Activated T-cell treated with anti-CD3 and anti-CD28 coated beads, Interleukin-2, amount 50 U/mL, for 72 hours (primary cell): ENCODE measurements at regions not wholly inside any gene's neighbourhood (a gene's known extent, or its start where the extent isn't known, plus 50 kb on each side); places are given as distances from the start of the nearest gene placed in this dataset.

ENCODE experiments used
- ATAC-seq, 2 donors: fragments of 150-1000 bp; cut with Tn5 transposase; replicated peaks in 1 of 2; 2 replicates each; pipeline ENCODE4 v1.10.0; 2021; ENCODE audit warnings: moderate library complexity in 2 of 2, mild to moderate bottlenecking in 1 of 2
- DNase-seq, 2 donors: peaks; one replicate each; pipeline ENCODE4 v3.0.0; 2021 to 2022; ENCODE audit warnings: mixed read lengths in 1 of 2
- H3K27ac Mint-ChIP-seq: one replicate; pipeline ENCODE4 v1.8.0; 2022; ENCODE audit warnings: mild to moderate bottlenecking, moderate library complexity, mixed read lengths
- H3K27me3 Mint-ChIP-seq: one replicate; pipeline ENCODE4 v1.8.0; 2022; ENCODE audit warnings: low read depth, mixed read lengths
- H3K36me3 Mint-ChIP-seq, 2 donors: one replicate each; pipeline ENCODE4 v1.8.0; 2022; ENCODE audit warnings: mixed read lengths in 2 of 2, mild to moderate bottlenecking in 1 of 2; ENCODE audit not compliant: insufficient read depth in 2 of 2
- H3K4me1 Mint-ChIP-seq: one replicate; pipeline ENCODE4 v1.8.0; 2022; ENCODE audit warnings: low read depth, mixed read lengths
- H3K4me3 Mint-ChIP-seq, 2 donors: one replicate each; pipeline ENCODE4 v1.8.0; 2022; ENCODE audit warnings: mild to moderate bottlenecking in 2 of 2, mixed read lengths in 2 of 2, moderate library complexity in 2 of 2
- H3K9me3 Mint-ChIP-seq, 2 donors: one replicate each; pipeline ENCODE4 v1.8.0; 2022; ENCODE audit warnings: mixed read lengths in 2 of 2

- Mint-ChIP-seq H3K27ac (no peak overlapping the region), H3K9me3 (peaks cover 0 to 3% of the 10 kb centered on the region in 2 donors), H3K36me3 (no peaks in the 10 kb centered on the region), H3K4me1 (no peaks in the 10 kb centered on the region), H3K4me3 (no peak overlapping the region), H3K27me3 (no peaks in the 10 kb centered on the region)
- ATAC-seq = no peak
- no peak for DNase-seq
Observed at GRCh38 chr3:34837848-34838741, 801.2 kb upstream of the ARPP21 start.

- no peak for ATAC-seq
- H3K9me3 Mint-ChIP-seq = peaks cover 2 to 3% of the 10 kb centered on the region in 2 donors
Observed at GRCh38 chr3:34842706-34843480, 796.4 kb upstream of the ARPP21 start.

GRCh38 chr3:34844323-34844620 is 795.1 kb upstream of the ARPP21 start:
- no peaks in the 10 kb centered on the region for H3K36me3 Mint-ChIP-seq

More at GRCh38 chr3:34842706-34843480, 796.4 kb upstream of the ARPP21 start:
- no peak overlapping the region for H3K27ac Mint-ChIP-seq
- no peaks in the 10 kb centered on the region for H3K36me3 Mint-ChIP-seq
- no peaks in the 10 kb centered on the region for H3K27me3 Mint-ChIP-seq
- H3K4me1 Mint-ChIP-seq = no peaks in the 10 kb centered on the region
- no peak overlapping the region for H3K4me3 Mint-ChIP-seq
- no peak for DNase-seq

GRCh38 chr3:34851137-34851536 is 788.2 kb upstream of the ARPP21 start:
- no peaks in the 10 kb centered on the region for H3K36me3 Mint-ChIP-seq
- no peaks in the 10 kb centered on the region for H3K4me1 Mint-ChIP-seq
- H3K27me3 Mint-ChIP-seq = no peaks in the 10 kb centered on the region
- no peak for ATAC-seq
- H3K4me3 Mint-ChIP-seq = no peak overlapping the region
- peaks cover 2 to 4% of the 10 kb centered on the region in 2 donors for H3K9me3 Mint-ChIP-seq
- DNase-seq = no peak
- no peak overlapping the region for H3K27ac Mint-ChIP-seq

More at GRCh38 chr3:34844323-34844620, 795.1 kb upstream of the ARPP21 start:
- Mint-ChIP-seq H3K9me3 (peaks cover 0 to 3% of the 10 kb centered on the region in 2 donors), H3K4me3 (no peak overlapping the region), H3K4me1 (no peaks in the 10 kb centered on the region), H3K27me3 (no peaks in the 10 kb centered on the region), H3K27ac (no peak overlapping the region)
- ATAC-seq = no peak
- DNase-seq = no peak

GRCh38 chr3:34852844-34853439 is 786.4 kb upstream of the ARPP21 start:
- H3K27ac Mint-ChIP-seq = no peak overlapping the region
- DNase-seq (no peak), ATAC-seq (no peak)
- peaks cover 2% of the 10 kb centered on the region in 2 donors for H3K9me3 Mint-ChIP-seq
- H3K27me3 Mint-ChIP-seq = no peaks in the 10 kb centered on the region
- no peaks in the 10 kb centered on the region for H3K4me1 Mint-ChIP-seq
- H3K36me3 Mint-ChIP-seq = no peaks in the 10 kb centered on the region
- H3K4me3 Mint-ChIP-seq = no peak overlapping the region

GRCh38 chr3:34856081-34856947 is 783.0 kb upstream of the ARPP21 start:
- Mint-ChIP-seq H3K27me3 (peaks cover 5% of the 10 kb centered on the region), H3K9me3 (peaks cover 0 to 2% of the 10 kb centered on the region in 2 donors), H3K4me3 (no peak overlapping the region), H3K27ac (no peak overlapping the region), H3K36me3 (no peaks in the 10 kb centered on the region), H3K4me1 (no peaks in the 10 kb centered on the region)
- no peak for ATAC-seq
- no peak for DNase-seq

GRCh38 chr3:34858067-34858660 is 781.2 kb upstream of the ARPP21 start:
- DNase-seq = no peak
- Mint-ChIP-seq H3K9me3 (no peaks in the 10 kb centered on the region), H3K4me3 (no peak overlapping the region), H3K4me1 (no peaks in the 10 kb centered on the region), H3K27ac (no peak overlapping the region), H3K36me3 (no peaks in the 10 kb centered on the region), H3K27me3 (peaks cover 10% of the 10 kb centered on the region)
- no peak for ATAC-seq

- H3K27ac Mint-ChIP-seq = no peak overlapping the region
- ATAC-seq (no peak), DNase-seq (no peak)
- H3K4me3 Mint-ChIP-seq = no peak overlapping the region
- H3K4me1 Mint-ChIP-seq = no peaks in the 10 kb centered on the region
- H3K36me3 Mint-ChIP-seq = no peaks in the 10 kb centered on the region
- peaks cover 10% of the 10 kb centered on the region for H3K27me3 Mint-ChIP-seq
- H3K9me3 Mint-ChIP-seq = no peaks in the 10 kb centered on the region
Observed at GRCh38 chr3:34859746-34860145, 779.6 kb upstream of the ARPP21 start.

GRCh38 chr3:34862456-34862855 is 776.9 kb upstream of the ARPP21 start:
- Mint-ChIP-seq H3K4me3 (no peak overlapping the region), H3K9me3 (no peaks in the 10 kb centered on the region), H3K27ac (no peak overlapping the region), H3K36me3 (no peaks in the 10 kb centered on the region), H3K4me1 (no peaks in the 10 kb centered on the region), H3K27me3 (peaks cover 10% of the 10 kb centered on the region)
- DNase-seq (no peak), ATAC-seq (no peak)

GRCh38 chr3:34863485-34863884 is 775.8 kb upstream of the ARPP21 start:
- DNase-seq = no peak
- H3K27ac Mint-ChIP-seq = no peak overlapping the region
- no peak for ATAC-seq
- H3K4me3 Mint-ChIP-seq = no peak overlapping the region
- no peaks in the 10 kb centered on the region for H3K4me1 Mint-ChIP-seq
- peaks cover 15% of the 10 kb centered on the region for H3K27me3 Mint-ChIP-seq
- H3K36me3 Mint-ChIP-seq = no peaks in the 10 kb centered on the region
- peaks cover 0 to 3% of the 10 kb centered on the region in 2 donors for H3K9me3 Mint-ChIP-seq

- no peak overlapping the region for H3K27ac Mint-ChIP-seq
- no peak for DNase-seq
- no peak for ATAC-seq
- peaks cover 17% of the 10 kb centered on the region for H3K27me3 Mint-ChIP-seq
- H3K36me3 Mint-ChIP-seq = no peaks in the 10 kb centered on the region
- no peak overlapping the region for H3K4me3 Mint-ChIP-seq
- H3K9me3 Mint-ChIP-seq = peaks cover 0 to 5% of the 10 kb centered on the region in 2 donors
- H3K4me1 Mint-ChIP-seq = no peaks in the 10 kb centered on the region
Observed at GRCh38 chr3:34864011-34864410, 775.3 kb upstream of the ARPP21 start.

GRCh38 chr3:34865346-34865745 is 774.0 kb upstream of the ARPP21 start:
- H3K27me3 Mint-ChIP-seq = peaks cover 12% of the 10 kb centered on the region
- peaks cover 0 to 5% of the 10 kb centered on the region in 2 donors for H3K9me3 Mint-ChIP-seq
- H3K27ac Mint-ChIP-seq = no peak overlapping the region
- DNase-seq (no peak), ATAC-seq (no peak)
- H3K4me3 Mint-ChIP-seq = no peak overlapping the region
- H3K36me3 Mint-ChIP-seq = no peaks in the 10 kb centered on the region
- no peaks in the 10 kb centered on the region for H3K4me1 Mint-ChIP-seq
